ENCODE measurements at regions not wholly inside any gene's neighbourhood (a gene's known extent, or its start where the extent isn't known, plus 50 kb on each side); places are given as distances from the start of the nearest gene placed in this dataset.

- H3K4me3 ChIP-seq (ENCODE audit: low read depth, poor library complexity, severe bottlenecking), result no peak overlapping the region
- WGBS, 2 donors, result 68 to 85% methylated on average over 10 of the region's 10 CpGs
- intact Hi-C loops (cut with DNase I; ENCODE audit: low total_unique reads), result no loop called here
- TF ChIP-seq POLR2A (IDR thresholded peaks at IDR 0.05) (no peak), CTCF (IDR thresholded peaks at IDR 0.05) (no peak)
- DNase-seq (ENCODE audit: low spot score in 2 of 2), result no peak
Measured at GRCh38 chr7:51973071-51973470, 656.5 kb upstream of the COBL start.

- whole genome bisulfite sequencing, 2 donors, result 61 to 64% methylated on average over 4 of the region's 4 CpGs
- DNase-seq (ENCODE audit: low spot score in 2 of 2), result no peak
- TF ChIP-seq CTCF (IDR thresholded peaks at IDR 0.05), result no peak
- no peak for TF ChIP-seq POLR2A (IDR thresholded peaks at IDR 0.05)
- intact Hi-C loops (cut with DNase I; ENCODE audit: low total_unique reads), result no loop called here
- H3K4me3 ChIP-seq (ENCODE audit: low read depth, poor library complexity, severe bottlenecking), result no peak overlapping the region
Measured at GRCh38 chr7:51970961-51971665, 654.5 kb upstream of the COBL start.

- 57 to 58% methylated on average over 2 of the region's 2 CpGs for WGBS, 2 donors
- no peak for DNase-seq (ENCODE audit: low spot score in 2 of 2)
- TF ChIP-seq POLR2A (IDR thresholded peaks at IDR 0.05) (no peak), CTCF (IDR thresholded peaks at IDR 0.05) (no peak)
- intact Hi-C loops (cut with DNase I; ENCODE audit: low total_unique reads), result no loop called here
- H3K4me3 ChIP-seq (ENCODE audit: low read depth, poor library complexity, severe bottlenecking), result no peak overlapping the region
Measured at GRCh38 chr7:51968461-51968860, 651.9 kb upstream of the COBL start.

- TF ChIP-seq POLR2A (IDR thresholded peaks at IDR 0.05), result no peak
- no peak for TF ChIP-seq CTCF (IDR thresholded peaks at IDR 0.05)
- no peak overlapping the region for H3K4me3 ChIP-seq (ENCODE audit: low read depth, poor library complexity, severe bottlenecking)
- intact Hi-C loops (cut with DNase I; ENCODE audit: low total_unique reads), result no loop called here
- WGBS, 2 donors, result 35 to 37% methylated on average over 5 of the region's 5 CpGs
- DNase-seq (ENCODE audit: low spot score in 2 of 2), result no peak
Measured at GRCh38 chr7:51965454-51965853, 648.8 kb upstream of the COBL start.

GRCh38 chr7:51961804-51962203 is 645.2 kb upstream of the COBL start:
- intact Hi-C loops (cut with DNase I; ENCODE audit: low total_unique reads), result no loop called here
- no peak for TF ChIP-seq CTCF (IDR thresholded peaks at IDR 0.05)
- TF ChIP-seq POLR2A (IDR thresholded peaks at IDR 0.05), result no peak
- 92 to 94% methylated on average over 2 of the region's 2 CpGs for WGBS, 2 donors
- no peak for DNase-seq (ENCODE audit: low spot score in 2 of 2)
- H3K4me3 ChIP-seq (ENCODE audit: low read depth, poor library complexity, severe bottlenecking), result no peak overlapping the region

- TF ChIP-seq POLR2A (IDR thresholded peaks at IDR 0.05), result no peak
- intact Hi-C loops (cut with DNase I; ENCODE audit: low total_unique reads), result no loop called here
- no peak for DNase-seq (ENCODE audit: low spot score in 2 of 2)
- no peak overlapping the region for H3K4me3 ChIP-seq (ENCODE audit: low read depth, poor library complexity, severe bottlenecking)
- 19 to 26% methylated on average over 3 of the region's 3 CpGs for WGBS, 2 donors
Measured at GRCh38 chr7:51950813-51951212, 634.2 kb upstream of the COBL start.

Measured in lower leg skin (tissue), 4 donors.